NCI-H1092 (cell line): ENCODE measurements at regions not wholly inside any gene's neighbourhood (a gene's known extent, or its start where the extent isn't known, plus 50 kb on each side); places are given as distances from the start of the nearest gene placed in this dataset.
A peak's percentile ranks its signal among the peaks of the same experiment; 100 is the strongest.

ENCODE experiments used
- DNase-seq: peaks from one replicate; lab custom pipeline; 2025; lab: John Stamatoyannopoulos, UW

DNA sequence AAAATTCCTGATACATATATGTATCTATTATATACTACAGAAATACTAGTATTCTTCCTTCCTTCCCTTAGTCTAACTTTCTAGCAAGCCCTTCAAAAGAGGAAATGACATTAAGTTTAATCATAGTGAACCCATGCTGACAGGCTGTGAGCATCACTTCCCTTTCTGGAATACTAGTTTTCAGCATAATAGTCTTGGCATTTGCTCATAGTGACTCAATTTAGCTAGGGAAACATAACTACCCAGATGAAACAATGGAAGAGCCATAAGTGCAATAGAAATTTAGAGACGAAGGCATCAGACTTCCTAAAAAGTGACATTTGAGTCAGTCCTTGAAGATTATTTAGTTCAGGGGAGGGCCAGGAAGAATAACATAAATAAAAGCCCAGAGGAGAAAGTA, 184.5 kb upstream of the CRY1 start:
- no peak for DNase-seq

DNA sequence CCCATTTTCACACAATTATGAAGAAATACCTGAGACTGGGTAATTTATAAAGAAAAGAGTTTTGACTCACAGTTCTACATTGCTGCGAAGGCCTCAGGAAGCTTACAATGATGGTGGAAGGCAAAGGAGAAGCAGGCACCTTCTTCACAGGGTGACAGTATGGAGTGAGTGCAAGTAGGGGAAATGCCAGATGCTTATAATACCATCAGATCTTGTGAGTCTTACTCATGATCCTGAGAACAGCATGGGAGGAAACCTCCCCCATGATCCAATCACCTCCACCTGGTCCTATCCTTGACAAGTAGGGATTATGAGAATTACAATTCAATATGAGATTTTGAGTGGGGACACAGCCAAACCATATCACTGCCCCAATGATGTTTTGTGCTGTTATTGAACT, 189.3 kb upstream of the CRY1 start:
- no peak for DNase-seq

DNA sequence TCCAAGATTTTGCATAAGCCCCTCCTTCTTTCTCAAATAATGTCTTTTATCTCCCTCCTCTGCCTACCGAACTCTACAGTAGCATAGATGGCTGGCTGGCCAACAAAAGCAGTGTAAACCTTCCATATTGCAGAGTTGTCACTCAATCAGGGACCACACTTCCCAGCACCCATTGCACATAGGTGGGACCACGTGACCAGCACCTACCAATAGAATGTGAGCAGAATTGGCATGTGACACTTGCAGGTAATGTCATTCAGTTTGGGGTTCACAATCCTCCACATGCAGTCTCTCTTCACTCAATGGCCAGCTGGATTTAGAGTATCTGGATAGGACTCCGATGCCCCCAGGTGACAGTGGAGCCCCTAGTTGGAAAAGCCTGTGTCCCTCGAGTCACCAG, 190.3 kb upstream of the CRY1 start:
- DNase-seq: no peak

DNA sequence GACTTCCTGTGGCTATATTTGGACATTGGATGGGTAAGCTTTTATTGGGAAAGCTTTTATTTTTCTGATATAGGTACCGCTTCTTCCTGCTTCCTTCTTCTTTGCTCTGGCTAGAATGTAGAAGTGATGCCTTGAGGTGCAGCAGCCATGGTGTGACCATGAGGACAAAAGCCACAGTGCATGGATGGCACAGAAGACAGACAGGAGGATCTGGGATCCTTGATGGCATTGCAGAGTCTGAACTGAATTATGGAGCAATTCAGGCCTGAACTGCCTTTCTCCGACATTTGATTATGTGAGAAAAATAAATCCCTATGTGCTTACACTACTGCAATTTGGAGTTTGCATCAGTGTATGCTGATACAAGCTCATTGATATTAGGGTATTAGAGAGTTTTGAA, 191.3 kb upstream of the CRY1 start:
- DNase-seq: no peak

DNA sequence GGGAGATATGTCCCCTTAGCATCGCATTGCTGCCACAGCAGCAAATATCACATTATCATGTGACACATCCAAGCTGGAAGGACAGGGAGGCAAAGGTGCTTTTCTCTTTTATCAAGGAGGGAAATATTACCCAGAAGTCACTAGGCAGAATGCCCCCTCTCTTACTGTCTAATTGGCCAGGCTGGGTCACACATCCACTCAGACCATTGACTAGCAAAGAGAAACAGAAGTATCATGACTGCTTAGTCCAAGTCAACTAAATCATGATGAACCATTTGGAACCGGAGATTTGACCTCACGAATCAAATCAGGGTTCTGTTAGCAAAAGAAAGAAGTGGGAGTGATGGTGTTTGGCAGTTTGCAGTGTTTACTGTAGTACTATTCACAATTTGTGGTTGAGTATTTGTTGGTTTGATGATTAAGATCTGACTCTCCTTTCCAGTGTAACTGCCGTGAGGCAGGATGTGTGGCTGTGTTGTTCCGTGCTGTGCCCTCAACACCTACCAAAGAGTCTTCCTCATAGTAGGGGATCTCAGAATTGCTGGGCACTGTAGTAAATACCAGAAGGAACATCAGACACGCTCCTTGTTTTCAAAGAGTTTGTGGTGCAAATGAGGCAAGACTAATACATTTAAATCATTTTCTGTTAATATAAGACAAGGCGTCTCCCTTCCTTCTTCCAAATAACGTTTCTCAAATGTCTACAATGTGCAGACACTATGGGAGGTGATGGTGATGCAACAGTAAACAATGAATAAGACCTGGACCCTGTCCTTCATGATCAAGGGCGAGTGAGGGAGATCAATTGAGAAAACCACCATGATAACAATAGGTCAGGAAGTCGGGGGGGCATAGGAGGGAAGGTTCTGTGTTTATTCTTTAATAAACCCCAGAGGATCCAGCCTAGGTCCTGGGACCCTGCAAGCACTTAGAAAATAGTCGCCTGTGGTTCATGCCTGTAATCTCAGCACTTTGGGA, 194.4 kb upstream of the CRY1 start:
- DNase-seq: no peak

DNA sequence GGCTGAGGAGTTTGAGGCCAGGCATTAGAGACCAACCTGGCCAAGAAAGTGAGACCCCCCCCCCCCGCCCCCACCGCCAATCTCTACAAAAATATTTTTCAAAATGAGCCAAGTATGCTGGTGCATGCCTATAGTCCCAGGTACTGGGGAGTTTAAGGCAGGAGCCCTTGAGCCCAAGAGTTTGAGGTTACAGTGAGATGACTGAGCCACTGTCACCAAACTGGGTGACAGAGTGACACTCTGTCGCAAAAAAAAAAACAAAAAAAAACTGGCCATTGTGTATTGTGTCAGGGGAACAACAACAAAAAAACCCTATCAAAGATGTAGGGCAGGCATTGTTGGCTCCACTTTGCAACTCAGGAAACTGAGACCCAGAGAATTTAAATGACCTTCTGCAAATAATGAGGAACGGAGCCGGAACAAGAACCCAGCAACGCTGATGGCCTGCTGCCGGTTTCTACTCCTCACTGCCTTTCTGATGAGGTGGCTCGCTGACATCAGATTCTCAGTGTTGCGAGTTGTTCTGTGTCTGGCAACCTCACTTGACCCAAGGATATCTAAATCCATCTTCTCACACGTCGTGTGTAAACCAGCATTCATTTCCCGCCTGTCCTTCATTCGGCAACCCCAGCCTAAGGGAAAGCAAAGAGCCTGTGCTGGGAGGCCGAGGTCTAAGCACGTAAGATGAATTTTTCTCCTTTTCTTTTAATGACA, 195.2 kb upstream of the CRY1 start:
- no peak for DNase-seq

DNA sequence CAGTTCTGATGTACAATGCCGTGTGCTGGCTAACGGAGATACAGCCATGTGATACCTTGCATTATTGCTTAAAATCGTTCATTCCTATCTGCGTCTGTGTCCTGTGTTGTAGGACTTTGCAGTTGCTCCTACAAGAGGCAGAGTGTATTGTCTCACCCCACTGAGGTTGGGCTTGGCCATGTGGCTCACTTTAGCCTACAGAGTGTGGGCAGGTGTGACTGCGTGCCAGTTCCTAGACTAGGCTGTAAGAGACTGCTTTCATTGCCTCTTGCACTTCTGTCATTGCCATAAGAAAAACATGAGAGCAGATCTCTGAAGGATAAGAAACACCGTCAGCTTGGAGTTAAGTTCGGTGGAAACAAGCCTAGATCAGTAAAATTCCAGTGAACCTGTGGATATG, 197.7 kb upstream of the CRY1 start:
- no peak for DNase-seq

DNA sequence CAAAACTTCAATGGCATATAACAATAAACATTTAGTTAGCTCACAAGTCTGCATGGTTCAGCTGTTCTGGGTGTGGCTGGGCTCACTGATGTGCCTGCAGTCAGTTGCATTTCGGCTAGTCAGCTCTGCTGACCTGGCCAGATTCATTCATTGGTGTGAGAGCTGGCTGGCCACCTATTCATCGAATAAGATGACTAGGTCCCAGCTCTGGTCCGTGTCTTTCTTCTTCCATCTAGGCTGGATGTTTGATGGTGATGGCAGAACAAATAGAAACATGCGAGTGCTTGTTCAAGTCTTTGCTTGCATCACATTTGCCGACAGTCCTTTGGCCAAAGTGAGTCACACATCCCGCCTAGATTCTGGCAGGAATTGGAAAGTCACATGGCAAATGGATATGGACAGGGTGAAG, 203.3 kb upstream of the CRY1 start:
- no peak for DNase-seq

DNA sequence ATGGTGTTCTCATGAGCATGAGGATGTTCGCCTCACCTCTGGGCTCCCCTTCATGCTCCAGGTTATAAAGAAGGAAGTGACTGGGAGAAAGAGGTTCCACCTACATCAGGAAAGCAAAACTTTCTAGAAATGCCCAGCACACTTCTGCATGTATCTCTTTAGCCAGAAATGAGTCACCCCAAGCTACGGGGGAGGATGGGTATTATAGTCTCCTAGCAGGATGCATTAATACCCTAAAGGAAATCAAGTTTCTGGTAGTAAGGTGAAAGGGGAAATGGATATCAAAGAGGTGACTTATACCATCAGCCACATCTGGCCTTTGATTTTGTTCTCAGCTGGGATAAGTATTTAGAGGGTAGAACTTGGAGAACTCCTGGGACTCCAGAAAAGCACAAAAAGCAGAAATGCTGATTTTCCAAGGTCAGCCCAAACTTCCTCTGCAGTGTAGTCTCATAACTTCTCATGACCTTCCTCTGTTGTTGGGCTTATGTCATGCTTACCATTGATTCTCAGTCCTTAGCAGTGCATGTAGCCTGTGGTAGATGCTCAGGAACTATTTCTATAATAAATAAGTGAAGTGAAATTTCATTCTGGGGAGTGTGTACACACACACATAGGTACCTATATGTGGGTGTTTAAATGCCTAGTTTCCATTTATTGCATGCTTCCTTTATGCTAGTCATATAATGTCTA, 209.4 kb upstream of the CRY1 start:
- DNase-seq: no peak

DNA sequence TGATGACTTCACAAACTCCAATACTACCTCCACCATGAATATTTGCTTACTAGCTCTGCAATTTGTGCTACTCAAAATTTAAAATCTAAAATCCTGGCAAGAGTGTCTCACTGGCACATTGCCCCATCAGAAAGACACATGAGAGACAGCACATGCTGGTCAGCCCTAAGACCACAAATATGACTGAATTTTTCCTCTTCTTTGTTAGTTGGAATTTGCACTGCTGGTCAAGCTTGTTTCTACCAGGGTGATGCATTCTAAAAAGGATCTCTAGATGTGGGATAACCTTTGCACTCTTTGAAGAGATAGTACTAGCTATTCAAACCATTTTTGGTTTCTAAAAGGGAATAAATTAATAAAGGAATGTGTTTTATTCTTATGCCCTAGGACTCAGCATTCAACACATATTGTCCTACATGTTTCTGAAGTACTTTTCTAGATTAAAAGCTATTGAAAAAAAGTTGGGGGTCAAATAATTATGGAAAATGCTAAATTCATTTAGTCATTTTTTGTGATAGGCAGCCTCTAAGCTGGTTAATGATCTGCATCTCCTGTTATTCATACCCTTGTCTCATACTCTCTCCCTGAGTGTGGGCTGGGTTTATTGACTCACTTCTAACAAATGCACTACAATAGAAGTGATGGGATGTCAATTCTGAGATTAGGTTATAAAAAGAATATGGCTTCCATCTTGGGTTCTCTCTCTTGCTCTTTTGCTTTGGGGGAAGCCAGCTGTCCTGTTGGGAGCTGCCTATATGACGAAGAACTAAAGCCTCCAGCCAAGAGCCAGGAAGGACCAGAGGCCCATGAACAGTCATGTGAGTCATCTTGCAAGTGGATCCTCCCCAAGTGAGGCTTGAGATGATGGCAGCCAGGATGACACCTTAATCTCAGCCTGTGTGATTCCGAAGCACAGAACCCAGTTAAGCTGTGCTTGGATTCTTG, 211.5 kb upstream of the CRY1 start:
- DNase-seq: no peak

DNA sequence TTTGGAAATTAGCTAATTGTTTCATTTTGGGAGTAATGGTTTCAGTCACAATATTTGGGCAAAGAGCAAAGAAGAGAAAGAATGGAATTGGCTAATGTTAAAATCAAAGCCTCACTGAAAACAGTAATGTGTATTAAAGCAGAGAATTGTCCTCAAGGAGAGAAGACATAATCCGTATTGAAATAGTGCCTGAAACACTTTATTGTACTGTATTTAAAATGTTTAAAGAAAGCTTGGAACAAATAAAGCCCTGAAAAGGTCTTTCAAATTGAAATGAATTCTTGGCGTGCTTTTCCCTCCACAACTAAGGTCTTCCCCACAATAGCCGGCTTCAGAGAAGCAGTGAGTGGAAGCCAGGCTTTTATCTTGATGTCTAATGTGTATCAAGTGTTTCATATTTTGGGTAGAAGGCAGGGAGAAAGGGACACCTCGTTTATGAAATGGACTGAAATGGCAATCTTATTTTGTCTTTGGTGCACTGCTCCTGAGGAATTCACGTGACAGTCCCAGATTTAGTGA, 212.9 kb upstream of the CRY1 start:
- DNase-seq: no peak

DNA sequence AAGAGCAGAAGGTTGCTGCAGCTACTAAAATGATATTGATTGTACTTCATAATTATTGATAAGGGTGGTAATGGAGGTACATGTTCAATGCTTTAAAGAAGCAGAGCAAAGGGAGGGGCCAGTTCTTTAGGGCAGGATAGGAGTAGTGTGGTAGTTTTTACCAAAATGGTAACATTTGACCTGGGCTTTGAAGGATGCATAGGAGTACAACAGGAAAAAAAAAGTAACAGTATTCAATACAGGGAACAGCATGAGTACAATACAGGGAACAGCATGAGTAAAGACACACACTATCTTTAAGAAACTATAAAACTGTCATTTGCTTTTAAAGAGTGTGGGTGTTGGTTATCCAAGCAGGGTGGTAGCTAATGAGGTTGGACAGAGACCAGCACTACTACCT, 215.0 kb upstream of the CRY1 start:
- DNase-seq: no peak

DNA sequence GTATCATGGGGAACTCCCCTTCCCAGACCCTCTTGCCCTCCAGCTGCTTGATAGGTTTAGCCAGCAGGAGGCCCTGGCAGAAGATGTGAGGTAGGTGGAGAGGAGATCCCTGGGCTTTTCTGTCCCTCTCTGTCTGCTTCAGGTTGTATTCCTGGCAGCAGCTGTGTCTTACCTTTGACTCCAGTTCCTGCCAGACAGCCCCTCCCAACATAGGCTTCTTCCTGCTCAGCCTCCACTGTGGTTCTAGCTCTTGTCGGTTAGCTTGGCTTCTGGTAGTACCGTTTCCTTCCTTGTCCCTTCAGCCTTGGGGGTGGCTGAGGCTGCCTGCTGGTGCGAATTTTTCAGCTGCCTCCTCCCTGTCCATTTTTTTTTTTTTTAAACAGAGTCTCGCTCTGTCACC, 215.7 kb upstream of the CRY1 start:
- DNase-seq: no peak

DNA sequence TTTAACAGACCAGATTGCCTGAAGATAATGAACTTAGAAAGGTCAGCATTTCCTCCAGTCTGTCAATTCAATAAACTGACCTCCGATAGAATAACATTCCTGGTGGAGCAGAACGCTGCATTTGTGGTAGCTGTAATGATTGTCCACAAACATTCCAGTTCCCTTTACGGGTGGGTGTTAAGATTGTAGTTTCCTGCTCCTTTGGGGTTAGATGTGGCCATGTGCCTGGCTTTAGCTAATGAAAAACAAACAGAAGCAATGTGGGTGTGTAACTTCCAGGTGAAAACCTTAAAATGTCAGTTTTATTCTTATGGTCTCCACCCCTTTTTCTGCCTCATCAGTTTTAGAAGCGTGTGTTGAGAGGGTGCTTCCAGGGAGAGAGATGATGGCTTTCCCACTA, 217.3 kb upstream of the CRY1 start:
- no peak for DNase-seq

DNA sequence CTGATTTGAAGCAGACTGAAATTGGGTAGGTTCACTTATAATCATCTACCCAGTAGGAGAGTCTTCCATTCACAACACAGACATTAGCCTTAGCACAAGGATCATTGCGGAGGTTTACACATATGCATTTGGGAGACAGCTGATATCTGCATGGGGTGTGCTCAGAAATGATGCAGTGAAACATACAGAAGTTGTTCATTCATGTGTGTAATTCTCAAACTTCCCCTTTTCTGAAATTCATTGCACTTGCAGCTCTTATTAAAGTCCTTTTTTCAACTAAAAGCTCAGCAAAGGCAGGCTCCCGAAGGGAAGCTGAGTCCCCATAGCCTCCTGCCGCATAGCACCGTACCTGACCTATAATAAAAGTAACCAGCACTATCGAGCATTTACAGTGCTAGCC, 218.3 kb upstream of the CRY1 start:
- DNase-seq: no peak

DNA sequence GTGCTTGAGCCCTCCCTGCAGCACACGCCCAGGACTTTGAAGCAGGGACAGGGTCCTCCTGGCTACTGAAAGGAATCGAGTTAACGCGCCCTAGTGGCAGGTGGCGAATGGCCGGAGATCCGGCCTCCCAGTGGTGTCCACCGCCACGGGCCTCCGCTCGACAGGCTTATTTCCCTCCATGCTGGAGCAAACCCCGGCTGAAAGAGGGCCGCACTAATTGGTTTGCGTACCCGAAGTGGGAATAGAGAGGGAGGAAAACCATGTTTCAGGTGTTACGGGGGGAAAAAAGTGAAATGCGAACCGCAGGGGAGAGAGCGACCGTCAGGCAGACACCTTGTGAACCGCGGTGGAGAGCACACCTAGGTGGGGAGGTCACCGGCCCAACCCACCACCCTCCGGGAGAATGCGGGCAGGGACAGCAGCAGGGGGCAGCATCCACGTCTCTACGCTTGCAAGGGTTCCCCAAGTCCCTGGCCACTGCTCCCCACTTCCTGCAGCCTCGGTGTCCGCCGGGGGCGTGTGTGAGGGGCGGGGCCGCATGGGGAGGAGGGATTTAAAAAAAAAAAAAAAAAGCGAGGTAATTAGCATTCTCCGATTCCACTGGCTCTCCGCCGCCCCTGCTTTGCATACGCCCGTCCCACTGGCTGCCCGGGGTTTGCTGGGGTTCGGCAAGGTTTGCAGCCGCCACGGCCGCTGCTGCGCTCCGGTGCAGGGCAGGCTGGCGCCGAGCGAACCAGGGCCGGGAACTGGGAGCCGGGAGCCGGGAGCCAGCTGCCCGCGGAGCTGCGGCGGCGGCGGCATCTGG, 224.6 kb upstream of the CRY1 start:
- DNase-seq: peak; percentile 82

DNA sequence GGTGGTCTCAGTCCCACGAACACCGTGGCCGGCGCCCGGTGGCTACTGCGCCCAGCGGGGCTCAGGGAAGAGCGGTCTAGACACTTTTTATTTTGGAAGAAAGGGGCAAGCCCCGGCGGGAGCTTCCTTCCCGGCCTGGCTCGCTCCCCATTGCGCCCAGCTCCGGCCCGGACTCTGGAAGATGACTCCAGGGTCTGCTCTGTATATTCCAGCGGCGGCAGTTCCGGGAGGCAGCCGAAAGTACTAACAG, 225.1 kb upstream of the CRY1 start:
- peak; percentile 43 for DNase-seq

DNA sequence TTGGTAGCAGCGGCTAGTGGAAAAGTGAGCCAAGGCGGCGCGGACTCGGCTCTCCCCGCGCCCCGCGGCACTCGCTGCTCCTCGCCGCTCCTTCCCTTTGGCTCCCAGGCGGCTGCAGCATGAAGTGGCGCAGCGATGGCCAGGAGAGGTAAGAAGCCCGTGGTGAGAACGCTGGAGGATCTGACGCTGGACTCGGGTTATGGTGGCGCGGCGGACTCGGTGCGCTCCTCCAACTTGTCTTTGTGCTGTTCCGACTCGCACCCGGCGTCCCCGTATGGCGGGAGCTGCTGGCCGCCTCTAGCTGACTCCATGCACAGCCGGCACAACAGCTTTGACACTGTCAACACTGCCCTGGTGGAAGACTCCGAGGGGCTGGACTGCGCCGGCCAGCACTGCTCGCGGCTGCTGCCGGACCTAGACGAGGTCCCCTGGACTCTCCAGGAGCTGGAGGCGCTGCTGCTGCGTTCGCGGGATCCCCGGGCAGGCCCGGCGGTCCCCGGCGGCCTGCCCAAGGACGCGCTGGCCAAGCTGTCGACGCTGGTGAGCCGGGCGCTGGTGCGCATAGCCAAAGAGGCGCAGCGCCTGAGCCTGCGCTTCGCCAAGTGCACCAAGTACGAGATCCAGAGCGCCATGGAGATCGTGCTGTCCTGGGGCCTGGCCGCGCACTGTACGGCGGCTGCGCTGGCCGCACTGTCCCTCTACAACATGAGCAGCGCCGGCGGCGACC, 225.6 kb upstream of the CRY1 start:
- DNase-seq: no peak

DNA sequence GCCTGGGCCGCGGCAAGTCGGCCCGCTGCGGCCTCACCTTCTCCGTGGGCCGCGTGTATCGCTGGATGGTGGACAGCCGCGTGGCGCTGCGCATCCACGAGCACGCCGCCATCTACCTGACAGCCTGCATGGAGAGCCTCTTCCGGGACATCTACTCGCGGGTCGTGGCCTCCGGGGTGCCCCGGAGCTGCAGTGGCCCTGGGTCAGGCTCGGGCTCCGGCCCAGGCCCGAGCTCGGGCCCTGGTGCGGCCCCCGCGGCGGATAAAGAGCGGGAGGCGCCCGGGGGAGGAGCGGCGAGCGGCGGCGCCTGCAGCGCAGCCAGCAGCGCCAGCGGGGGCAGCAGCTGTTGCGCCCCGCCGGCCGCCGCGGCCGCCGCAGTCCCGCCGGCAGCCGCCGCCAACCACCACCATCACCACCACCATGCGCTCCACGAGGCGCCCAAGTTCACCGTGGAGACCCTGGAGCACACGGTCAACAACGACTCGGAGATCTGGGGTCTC, 226.2 kb upstream of the CRY1 start:
- DNase-seq: no peak
